GM21360 (cell line): ENCODE measurements at regions not wholly inside any gene's neighbourhood (a gene's known extent, or its start where the extent isn't known, plus 50 kb on each side); places are given as distances from the start of the nearest gene placed in this dataset.
"Not testable (repeated sequence)": the region's sequence is repeated elsewhere in the genome, so short reads cannot be mapped to it uniquely, and the experiment has no call there.

ENCODE experiments used
- ATAC-seq: cut with Tn5 transposase; IDR thresholded peaks from one replicate; pipeline ENCODE4 v1.9.1; 2021; ENCODE audit warnings: mild to moderate bottlenecking, moderate library complexity; ENCODE audit not compliant: unreplicated experiment

- ATAC-seq = no peak
Observed at GRCh38 chr10:33673839-33674415, 339.5 kb upstream of the NRP1 start.

GRCh38 chr10:33669904-33670303 is 335.4 kb upstream of the NRP1 start:
- ATAC-seq = no peak

GRCh38 chr10:33666686-33667480 is 332.4 kb upstream of the NRP1 start:
- no peak for ATAC-seq

DNA sequence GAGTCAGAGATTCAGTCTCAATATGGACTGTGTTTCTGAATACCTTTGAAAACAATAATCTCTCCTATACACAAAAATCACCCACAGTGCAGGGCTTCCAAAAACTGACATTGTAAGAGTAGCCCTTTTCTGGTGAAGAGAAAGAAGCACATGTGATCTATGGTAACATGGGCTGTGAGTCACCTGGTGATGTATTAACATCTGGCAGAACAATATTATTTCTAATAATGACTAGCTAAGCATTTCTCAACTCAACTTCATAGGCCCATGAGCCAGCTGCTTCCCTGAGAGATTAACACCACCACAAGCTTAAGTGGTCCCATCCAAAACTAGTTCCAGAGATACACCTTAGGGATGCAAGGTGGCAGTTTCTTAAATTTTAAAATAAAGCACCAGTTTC is 331.0 kb upstream of the NRP1 start:
- ATAC-seq = no peak

GRCh38 chr10:33664070-33664469 is 329.6 kb upstream of the NRP1 start:
- no peak for ATAC-seq

- ATAC-seq = no peak
Observed at GRCh38 chr10:33661580-33662336, 327.3 kb upstream of the NRP1 start.

DNA sequence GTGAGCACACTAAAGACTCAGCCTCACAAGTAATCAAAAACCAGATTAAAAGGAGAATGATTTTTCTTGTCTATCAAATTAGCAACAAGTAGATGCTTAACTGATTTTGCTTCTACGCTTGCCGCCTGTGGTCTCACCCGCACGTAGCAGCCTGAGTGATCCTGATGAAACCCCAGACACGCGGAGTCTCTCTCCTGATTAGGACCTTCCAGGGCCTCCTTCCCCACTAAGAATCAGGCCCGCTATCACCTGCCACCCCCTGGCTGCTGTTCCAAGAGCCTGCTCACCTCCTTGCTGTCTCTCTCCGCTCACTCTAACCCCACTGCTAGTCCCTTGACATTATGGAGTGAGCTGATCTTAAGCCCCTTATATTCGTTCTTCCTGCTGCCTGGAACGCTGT is 325.9 kb upstream of the NRP1 start:
- ATAC-seq = no peak

DNA sequence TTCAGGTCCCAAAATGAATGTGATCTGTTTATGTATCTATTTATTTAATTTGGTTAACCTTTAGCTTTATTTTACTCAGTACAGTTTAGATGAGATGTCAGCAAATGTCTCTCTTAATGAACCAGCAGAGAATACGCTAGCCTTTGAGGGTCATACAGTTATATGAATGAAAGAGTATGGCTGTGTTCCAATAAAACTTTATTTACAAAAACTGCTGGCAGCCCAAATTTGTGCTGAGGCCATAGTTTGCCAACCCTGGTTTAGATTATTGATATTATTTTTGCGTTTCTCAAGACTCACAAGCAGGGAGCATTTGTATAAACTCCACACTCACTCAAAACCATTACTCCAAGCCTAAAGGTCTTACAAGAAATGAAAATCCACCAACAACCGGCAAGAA is 323.4 kb upstream of the NRP1 start:
- ATAC-seq = no peak

DNA sequence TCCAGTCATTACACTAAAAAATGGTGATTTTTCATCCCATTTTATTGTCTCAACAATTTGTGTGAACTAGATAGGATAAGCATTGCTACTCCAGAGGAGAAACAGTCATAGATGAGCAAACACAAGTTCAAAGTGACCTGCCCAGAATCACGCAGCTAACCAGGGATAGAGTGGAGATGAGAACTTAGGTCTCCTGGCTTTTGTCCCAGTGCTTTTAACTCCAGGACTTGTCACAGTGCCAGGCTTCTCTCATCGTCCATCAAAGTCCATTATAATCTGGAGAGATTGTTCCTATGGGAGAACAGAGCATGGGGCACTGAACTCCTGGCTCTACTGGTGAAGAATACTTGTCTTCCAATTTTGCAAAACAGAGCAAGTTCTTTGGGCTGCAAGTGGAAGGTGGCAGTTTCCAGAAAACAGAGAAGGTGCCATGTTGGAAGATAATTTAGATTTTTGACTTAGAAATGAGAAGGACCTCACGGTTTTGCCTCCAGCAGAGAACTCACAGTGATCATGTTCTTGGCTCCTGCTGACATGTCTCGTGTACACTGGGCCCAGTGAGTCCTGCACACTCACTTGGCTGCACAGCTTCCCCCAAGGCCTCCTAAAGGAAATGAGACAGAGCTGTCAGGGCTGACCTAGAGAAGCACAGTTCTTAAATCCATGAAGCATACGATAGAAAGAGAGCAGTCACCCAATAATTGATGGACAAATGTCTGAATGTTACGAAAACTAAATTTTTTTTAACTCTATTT is 322.9 kb upstream of the NRP1 start:
- no peak for ATAC-seq

- no peak for ATAC-seq
Observed at GRCh38 chr10:33655921-33656320, 321.5 kb upstream of the NRP1 start.

DNA sequence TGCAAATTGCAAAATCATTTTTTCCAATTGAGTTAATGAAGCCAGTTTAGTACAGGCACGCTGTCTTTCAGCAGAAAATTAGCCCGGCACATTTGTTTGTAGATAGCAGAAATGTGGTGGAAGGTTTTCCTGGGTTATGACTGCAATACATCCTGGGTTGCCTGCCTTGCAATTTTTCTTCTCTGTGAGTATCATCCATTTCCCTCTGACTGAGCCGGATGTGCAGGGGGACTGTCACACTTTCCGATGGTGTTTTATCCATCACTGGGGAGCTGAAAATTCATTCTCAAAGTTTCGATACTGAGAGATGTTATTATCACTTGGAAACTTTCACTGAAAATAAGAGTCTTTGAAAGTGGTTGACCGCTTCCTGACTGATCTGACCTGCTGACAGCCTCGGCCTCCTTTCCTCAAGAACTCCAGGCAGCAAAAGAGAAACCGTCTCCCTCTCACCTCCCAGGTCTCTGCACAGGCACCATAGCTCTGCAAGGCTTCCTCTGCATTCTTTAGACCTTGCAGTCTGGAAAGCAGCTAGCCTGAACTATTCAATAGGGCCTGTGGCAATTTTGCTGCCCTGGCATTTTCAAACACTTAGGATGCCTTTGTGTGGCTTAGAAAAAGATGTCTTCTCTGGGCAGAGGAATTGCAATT is 320.8 kb upstream of the NRP1 start:
- ATAC-seq = no peak

GRCh38 chr10:33653584-33654367 is 319.3 kb upstream of the NRP1 start:
- no peak for ATAC-seq

- ATAC-seq = no peak
Observed at GRCh38 chr10:33652870-33653269, 318.4 kb upstream of the NRP1 start.

GRCh38 chr10:33650131-33650530 is 315.7 kb upstream of the NRP1 start:
- ATAC-seq = not testable (repeated sequence)

GRCh38 chr10:33643042-33643441 is 308.6 kb upstream of the NRP1 start:
- ATAC-seq = no peak

DNA sequence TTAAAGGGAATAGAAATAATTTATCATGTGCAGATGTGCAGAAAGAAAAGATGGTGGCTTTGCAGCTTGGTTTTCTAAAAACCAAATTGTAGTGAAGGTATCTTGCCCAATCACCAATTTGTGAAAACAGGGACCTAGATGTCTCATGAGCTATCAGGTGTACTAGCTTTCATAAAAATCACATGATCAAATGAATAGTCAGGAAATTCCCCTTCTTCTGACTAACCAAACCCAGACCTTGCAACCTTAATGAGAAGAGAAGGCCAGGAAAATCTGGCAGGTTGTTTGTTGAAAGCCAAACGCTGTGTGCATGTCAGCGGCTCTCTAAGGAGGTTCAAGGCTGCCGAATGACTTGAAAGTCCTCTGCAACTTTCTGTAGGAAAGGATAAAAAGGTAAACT is 304.4 kb upstream of the NRP1 start:
- ATAC-seq = no peak

- ATAC-seq = no peak
Observed at GRCh38 chr10:33638374-33638773, 303.9 kb upstream of the NRP1 start.

- ATAC-seq = no peak
Observed at GRCh38 chr10:33635967-33636515, 301.6 kb upstream of the NRP1 start.

GRCh38 chr10:33632432-33632831 is 298.0 kb upstream of the NRP1 start:
- no peak for ATAC-seq

DNA sequence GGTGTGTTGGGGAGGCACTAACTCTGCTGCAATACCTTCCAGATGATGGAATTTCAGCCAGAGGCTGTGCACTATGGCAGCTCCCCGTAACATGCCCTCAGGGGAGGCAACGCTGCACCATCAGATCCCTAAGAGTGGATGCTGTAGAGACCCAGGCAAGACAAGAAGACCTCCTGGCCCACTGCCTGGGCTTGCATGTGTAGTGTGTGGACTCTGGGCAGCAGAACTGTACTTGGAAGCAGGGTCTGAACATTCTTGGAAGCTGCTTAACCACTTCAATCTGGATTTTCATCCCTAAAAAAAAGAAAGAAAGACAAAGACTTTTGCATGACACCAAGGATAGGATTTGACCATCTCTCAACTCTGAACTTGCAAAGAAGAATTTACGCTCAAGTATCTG is 297.5 kb upstream of the NRP1 start:
- no peak for ATAC-seq
